Spleen (tissue), 11 donors: ENCODE measurements at regions not wholly inside any gene's neighbourhood (a gene's known extent, or its start where the extent isn't known, plus 50 kb on each side); places are given as distances from the start of the nearest gene placed in this dataset.

Experiments
- DNase-seq: peaks from one replicate; pipeline ENCODE4 v3.0.0-alpha.2; 2020
- H3K27ac ChIP-seq, 8 donors: fragments of 200-600 bp; sonication (generic) in 7 of 8; 1 replicate in 4 of 8; 2 replicates in 4 of 8; pipeline versions ENCODE4 v1.5.0 to v1.8.0; 2016 to 2021; ENCODE audit warnings: inconsistent platforms in 4 of 8, mild to moderate bottlenecking in 4 of 8, moderate library complexity in 1 of 8
- H3K27me3 ChIP-seq, 7 donors: fragments of 200-600 bp; sonication (generic) in 6 of 7; replicated peaks in 1 of 7; 1 replicate in 4 of 7; 2 replicates in 3 of 7; pipeline versions ENCODE4 v1.5.0 to v1.8.0; 2016 to 2021; ENCODE audit warnings: inconsistent platforms in 3 of 7, mild to moderate bottlenecking in 1 of 7
- H3K36me3 ChIP-seq, 6 donors: fragments of 200-600 bp; sonication (generic) in 5 of 6; 1 replicate in 4 of 6; 2 replicates in 2 of 6; pipeline versions ENCODE4 v1.5.0 to v1.8.0; 2016 to 2021; ENCODE audit warnings: inconsistent platforms in 2 of 6
- H3K4me1 ChIP-seq, 6 donors: fragments of 200-600 bp; sonication (generic) in 5 of 6; 1 replicate in 3 of 6; 2 replicates in 3 of 6; pipeline versions ENCODE4 v1.5.0 to v1.8.0; 2016 to 2021; ENCODE audit warnings: inconsistent platforms in 3 of 6
- H3K4me3 ChIP-seq, 8 donors: fragments of 200-600 bp; sonication (generic) in 7 of 8; 1 replicate in 4 of 8; 2 replicates in 4 of 8; pipeline versions ENCODE4 v1.5.0 to v1.8.0; 2016 to 2021; ENCODE audit warnings: inconsistent platforms in 4 of 8, mild to moderate bottlenecking in 4 of 8, moderate library complexity in 2 of 8
- H3K9me3 ChIP-seq, 8 donors: fragments of 200-600 bp; sonication (generic) in 7 of 8; 1 replicate in 4 of 8; 2 replicates in 4 of 8; pipeline versions ENCODE4 v1.5.0 to v1.8.0; 2016 to 2021; ENCODE audit warnings: inconsistent platforms in 4 of 8
- POLR2A ChIP-seq, 3 donors: fragments of 450-650 bp; IDR thresholded peaks; one replicate each; pipeline ENCODE4 v1.5.1; 2017; ENCODE audit warnings: antibody characterized with exemption in 3 of 3, mild to moderate bottlenecking in 1 of 3
- POLR2AphosphoS5 ChIP-seq, 3 donors: sonication (generic); formaldehyde crosslinking; IDR thresholded peaks; one replicate each; pipeline ENCODE4 v1.5.1; 2017; ENCODE audit warnings: antibody characterized with exemption in 3 of 3
- WGBS, 5 donors: extraction: QIAGEN DNeasy Blood & Tissue Kit in 3 of 5; methylation state at CpG; one replicate each; pipeline versions ENCODE4 v1.1.5 to v1.1.7; 2013 to 2018; 5-methylcytosine and 5-hydroxymethylcytosine counted together
- intact Hi-C: fragments of 100-400 bp; cut with DNase I; formaldehyde crosslinking; loops from one replicate; pipeline ENCODE4 v1.15.0; 2023; ENCODE audit warnings: low total_unique reads
- small RNA-seq, 4 donors: library from RNA; depleted of rRNA; stranded (forward); fragments of <200 nt; gene quantifications; one replicate each; pipeline ENCODE3, GENCODE V24; 2016
- TF ChIP-seq, protein P1 (sequence below), 11 experiments: fragments of 200-600 bp in 7 of 11; fragments of 450-650 bp in 4 of 11; sonication (generic) in 4 of 11; IDR thresholded peaks in 8 of 11; conservative IDR thresholded peaks in 3 of 11; 1 replicate in 7 of 11; 2 replicates in 4 of 11; pipeline versions ENCODE4 v1.4.0 to v1.8.0; 2016 to 2021; ENCODE audit warnings: antibody characterized with exemption in 11 of 11, inconsistent platforms in 4 of 11, mild to moderate bottlenecking in 1 of 11
- donor health status: healthy with polysubstance abuse.
- donor health status: DM: no; HTN: no; CAD: no; lungs with moderate emphysema.
- donor health status: DM: no; HTN: no; CAD: no.
- donor health status: Bipolar disorder and iron deficiency.
- donor health status: healthy.
- donor health status: DM: no; HTN: no; CAD: no.
- donor health status: DM: yes; HTN: yes; CAD: no.

DNA sequence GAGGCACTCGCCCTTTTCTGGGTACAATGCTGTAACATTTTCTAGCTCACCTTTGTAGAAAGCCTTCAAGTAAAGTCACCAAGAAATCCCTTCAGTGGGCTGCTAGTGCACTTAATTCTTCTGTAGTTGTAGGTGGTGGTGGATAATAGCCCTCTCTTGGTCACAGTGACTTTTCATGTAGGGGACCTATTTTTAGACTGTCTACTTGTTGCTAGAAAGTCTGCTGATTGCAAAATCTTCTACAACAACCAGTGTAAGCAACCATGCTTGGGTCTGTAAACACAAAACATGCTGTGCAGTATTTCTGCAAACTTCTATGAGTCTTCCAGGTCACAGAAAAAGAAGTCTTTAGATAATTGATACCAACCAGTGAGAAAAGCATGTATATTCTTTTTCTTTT, 55.6 kb downstream of the PBDC1 start:
- H3K27me3 ChIP-seq, result peaks cover 0 to 17% (median 0%) of the 10 kb centered on the region in 7 donors
- no peaks in the 10 kb centered on the region for H3K4me1 ChIP-seq
- no peak for DNase-seq
- TF ChIP-seq, protein P1, sequence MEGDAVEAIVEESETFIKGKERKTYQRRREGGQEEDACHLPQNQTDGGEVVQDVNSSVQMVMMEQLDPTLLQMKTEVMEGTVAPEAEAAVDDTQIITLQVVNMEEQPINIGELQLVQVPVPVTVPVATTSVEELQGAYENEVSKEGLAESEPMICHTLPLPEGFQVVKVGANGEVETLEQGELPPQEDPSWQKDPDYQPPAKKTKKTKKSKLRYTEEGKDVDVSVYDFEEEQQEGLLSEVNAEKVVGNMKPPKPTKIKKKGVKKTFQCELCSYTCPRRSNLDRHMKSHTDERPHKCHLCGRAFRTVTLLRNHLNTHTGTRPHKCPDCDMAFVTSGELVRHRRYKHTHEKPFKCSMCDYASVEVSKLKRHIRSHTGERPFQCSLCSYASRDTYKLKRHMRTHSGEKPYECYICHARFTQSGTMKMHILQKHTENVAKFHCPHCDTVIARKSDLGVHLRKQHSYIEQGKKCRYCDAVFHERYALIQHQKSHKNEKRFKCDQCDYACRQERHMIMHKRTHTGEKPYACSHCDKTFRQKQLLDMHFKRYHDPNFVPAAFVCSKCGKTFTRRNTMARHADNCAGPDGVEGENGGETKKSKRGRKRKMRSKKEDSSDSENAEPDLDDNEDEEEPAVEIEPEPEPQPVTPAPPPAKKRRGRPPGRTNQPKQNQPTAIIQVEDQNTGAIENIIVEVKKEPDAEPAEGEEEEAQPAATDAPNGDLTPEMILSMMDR (IDR thresholded peaks at IDR 0.05 in 8 of 11, conservative IDR thresholded peaks at IDR 0.05 in 3 of 11), result no peak
- no peak for TF ChIP-seq POLR2A (IDR thresholded peaks at IDR 0.05)
- TF ChIP-seq POLR2AphosphoS5 (IDR thresholded peaks at IDR 0.05), result no peak
- no peak overlapping the region for H3K27ac ChIP-seq
- 47 to 91% (median 79%) methylated on average over 1 of the region's 1 CpG for WGBS, 5 donors
- H3K36me3 ChIP-seq, result no peaks in the 10 kb centered on the region
- intact Hi-C loops, result no loop called here
- H3K4me3 ChIP-seq, result no peak overlapping the region
- H3K9me3 ChIP-seq, result peaks cover 0 to 17% (median 5%) of the 10 kb centered on the region in 8 donors

DNA sequence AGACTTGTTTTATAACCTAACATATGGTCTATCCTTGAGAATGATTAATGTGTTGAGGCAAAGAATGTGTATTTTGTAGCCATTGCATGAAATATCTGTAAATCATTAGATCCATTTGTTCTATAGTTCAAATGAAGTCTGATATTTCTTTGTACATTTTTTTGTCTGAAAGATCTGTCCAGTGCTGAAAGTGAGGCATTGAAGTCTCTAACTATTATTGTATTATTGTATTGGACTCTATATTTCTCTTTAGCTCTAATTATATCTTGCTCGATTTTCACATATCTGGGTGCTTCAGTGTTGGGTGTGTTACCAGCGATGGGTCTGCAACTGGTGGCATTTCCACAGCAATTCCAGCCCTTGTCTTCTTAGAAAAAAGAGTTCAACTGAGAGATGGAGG, 76.0 kb downstream of the PBDC1 start:
- TF ChIP-seq, protein P1 (IDR thresholded peaks at IDR 0.05 in 8 of 11, conservative IDR thresholded peaks at IDR 0.05 in 3 of 11), result no peak
- TF ChIP-seq POLR2A (IDR thresholded peaks at IDR 0.05) (no peak), POLR2AphosphoS5 (IDR thresholded peaks at IDR 0.05) (no peak)
- intact Hi-C loops, result no loop called here
- Histone ChIP-seq H3K4me1 (no peaks in the 10 kb centered on the region), H3K9me3 (no peaks in the 10 kb centered on the region), H3K27me3 (peaks cover 0 to 15% (median 0%) of the 10 kb centered on the region in 7 donors), H3K27ac (no peak overlapping the region), H3K4me3 (no peak overlapping the region), H3K36me3 (no peaks in the 10 kb centered on the region)
- DNase-seq, result no peak
- WGBS, 5 donors, result 70 to 97% (median 79%) methylated on average over 2 of the region's 2 CpGs

GRCh38 chrX:76253432-76253831, 80.6 kb downstream of the PBDC1 start:
- intact Hi-C loops, result no loop called here
- no peak for TF ChIP-seq POLR2A (IDR thresholded peaks at IDR 0.05)
- TF ChIP-seq, protein P1 (IDR thresholded peaks at IDR 0.05 in 8 of 11, conservative IDR thresholded peaks at IDR 0.05 in 3 of 11), result peak in 9 of 11 experiments; percentile 12 to 56 (median 45)
- Histone ChIP-seq H3K4me1 (no peaks in the 10 kb centered on the region), H3K4me3 (no peak overlapping the region), H3K27me3 (peaks cover 0 to 15% (median 0%) of the 10 kb centered on the region in 7 donors), H3K9me3 (no peaks in the 10 kb centered on the region), H3K36me3 (no peaks in the 10 kb centered on the region), H3K27ac (no peak overlapping the region)
- WGBS, 5 donors, result 9 to 24% (median 16%) methylated on average over 3 of the region's 3 CpGs
- no peak for DNase-seq

DNA sequence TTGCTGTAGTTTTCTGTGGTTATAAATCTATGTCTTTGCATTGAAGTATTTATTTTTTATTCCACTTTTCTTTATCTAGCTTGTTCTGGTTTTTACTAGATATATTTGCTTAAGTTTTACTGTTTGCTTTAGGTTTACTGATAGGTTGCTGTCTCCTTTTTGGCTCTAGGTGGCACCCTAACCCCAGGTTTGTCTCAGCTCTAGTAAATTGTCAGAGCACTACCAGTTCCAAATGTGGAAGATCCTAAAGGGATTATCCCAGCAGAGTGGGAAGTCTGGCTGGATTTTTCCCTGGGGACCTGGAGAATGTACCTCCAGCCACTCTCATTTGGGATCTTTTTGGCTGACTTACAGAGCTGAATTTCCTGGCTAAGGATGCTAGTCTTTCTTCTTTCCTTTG, 106.1 kb downstream of the PBDC1 start:
- Histone ChIP-seq H3K4me1 (no peaks in the 10 kb centered on the region), H3K27ac (no peak overlapping the region), H3K4me3 (no peak overlapping the region), H3K36me3 (no peaks in the 10 kb centered on the region), H3K27me3 (no peaks in the 10 kb centered on the region), H3K9me3 (no peaks in the 10 kb centered on the region)
- intact Hi-C loops, result no loop called here
- TF ChIP-seq POLR2AphosphoS5 (IDR thresholded peaks at IDR 0.05) (no peak), POLR2A (IDR thresholded peaks at IDR 0.05) (no peak)
- TF ChIP-seq, protein P1 (IDR thresholded peaks at IDR 0.05 in 8 of 11, conservative IDR thresholded peaks at IDR 0.05 in 3 of 11), result peak; percentile 8 to 61 (median 50)
- DNase-seq, result no peak

Small RNA genes lying in the stretch of these regions (small RNA-seq; reads per million reads assigned to genes)
- 0 reads per million in 4 donors for gene RNU6-867P
